ENCODE measurements at regions not wholly inside any gene's neighbourhood (a gene's known extent, or its start where the extent isn't known, plus 50 kb on each side); places are given as distances from the start of the nearest gene placed in this dataset.

GRCh38 chr18:60891936-60892335 lies 441.3 kb upstream of the CDH20 start:
- TF ChIP-seq, protein P1, sequence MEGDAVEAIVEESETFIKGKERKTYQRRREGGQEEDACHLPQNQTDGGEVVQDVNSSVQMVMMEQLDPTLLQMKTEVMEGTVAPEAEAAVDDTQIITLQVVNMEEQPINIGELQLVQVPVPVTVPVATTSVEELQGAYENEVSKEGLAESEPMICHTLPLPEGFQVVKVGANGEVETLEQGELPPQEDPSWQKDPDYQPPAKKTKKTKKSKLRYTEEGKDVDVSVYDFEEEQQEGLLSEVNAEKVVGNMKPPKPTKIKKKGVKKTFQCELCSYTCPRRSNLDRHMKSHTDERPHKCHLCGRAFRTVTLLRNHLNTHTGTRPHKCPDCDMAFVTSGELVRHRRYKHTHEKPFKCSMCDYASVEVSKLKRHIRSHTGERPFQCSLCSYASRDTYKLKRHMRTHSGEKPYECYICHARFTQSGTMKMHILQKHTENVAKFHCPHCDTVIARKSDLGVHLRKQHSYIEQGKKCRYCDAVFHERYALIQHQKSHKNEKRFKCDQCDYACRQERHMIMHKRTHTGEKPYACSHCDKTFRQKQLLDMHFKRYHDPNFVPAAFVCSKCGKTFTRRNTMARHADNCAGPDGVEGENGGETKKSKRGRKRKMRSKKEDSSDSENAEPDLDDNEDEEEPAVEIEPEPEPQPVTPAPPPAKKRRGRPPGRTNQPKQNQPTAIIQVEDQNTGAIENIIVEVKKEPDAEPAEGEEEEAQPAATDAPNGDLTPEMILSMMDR (IDR thresholded peaks at IDR 0.05) = no peak
- TF ChIP-seq ZFX (IDR thresholded peaks at IDR 0.05; ENCODE audit: borderline replicate concordance) = no peak
